HepG2 (cell line): ENCODE measurements at regions not wholly inside any gene's neighbourhood (a gene's known extent, or its start where the extent isn't known, plus 50 kb on each side); places are given as distances from the start of the nearest gene placed in this dataset.

Source experiments
- HBP1 ChIP-seq: IDR thresholded peaks from 2 replicates; pipeline ENCODE4 v1.6.1; 2016; ENCODE audit warnings: low read depth, control low read depth
- JUN ChIP-seq: sonication (generic); formaldehyde crosslinking; IDR thresholded peaks from 2 replicates; pipeline ENCODE4 v1.4.0; 2020; ENCODE audit warnings: mild to moderate bottlenecking, missing genetic modification reagents
- KIAA2018 ChIP-seq: sonication (generic); formaldehyde crosslinking; IDR thresholded peaks from 2 replicates; pipeline ENCODE4 v1.5.0; 2020; ENCODE audit warnings: mild to moderate bottlenecking, missing genetic modification reagents, borderline replicate concordance
- MTA3 ChIP-seq: sonication (generic); formaldehyde crosslinking; IDR thresholded peaks from 2 replicates; pipeline ENCODE4 v1.4.0; 2020; ENCODE audit warnings: missing genetic modification reagents
- ZNF24 ChIP-seq: fragments of 450-650 bp; IDR thresholded peaks from 2 replicates; pipeline ENCODE4 v1.6.1; 2017; ENCODE audit warnings: antibody characterized with exemption, mild to moderate bottlenecking
- ZNF687 ChIP-seq: sonication (generic); formaldehyde crosslinking; IDR thresholded peaks from 2 replicates; pipeline ENCODE4 v1.5.1; 2020; ENCODE audit warnings: mild to moderate bottlenecking, missing genetic modification reagents, moderate library complexity
- ZNF879 ChIP-seq: sonication (generic); formaldehyde crosslinking; IDR thresholded peaks from 2 replicates; pipeline ENCODE4 v1.8.1; 2023; ENCODE audit warnings: missing genetic modification reagents
- TF ChIP-seq, protein P1 (sequence below): sonication (generic); formaldehyde crosslinking; IDR thresholded peaks from 2 replicates; pipeline ENCODE4 v1.4.0; 2020; ENCODE audit warnings: missing genetic modification reagents

GRCh38 chr10:78937800-78938694 lies 130.7 kb upstream of the ZMIZ1 start (continued):
- TF ChIP-seq KIAA2018 (CRISPR knock-in tag), result no peak
- TF ChIP-seq HBP1 (CRISPR knock-in tag), result no peak
- no peak for TF ChIP-seq MTA3 (CRISPR knock-in tag)
- TF ChIP-seq, protein P1, sequence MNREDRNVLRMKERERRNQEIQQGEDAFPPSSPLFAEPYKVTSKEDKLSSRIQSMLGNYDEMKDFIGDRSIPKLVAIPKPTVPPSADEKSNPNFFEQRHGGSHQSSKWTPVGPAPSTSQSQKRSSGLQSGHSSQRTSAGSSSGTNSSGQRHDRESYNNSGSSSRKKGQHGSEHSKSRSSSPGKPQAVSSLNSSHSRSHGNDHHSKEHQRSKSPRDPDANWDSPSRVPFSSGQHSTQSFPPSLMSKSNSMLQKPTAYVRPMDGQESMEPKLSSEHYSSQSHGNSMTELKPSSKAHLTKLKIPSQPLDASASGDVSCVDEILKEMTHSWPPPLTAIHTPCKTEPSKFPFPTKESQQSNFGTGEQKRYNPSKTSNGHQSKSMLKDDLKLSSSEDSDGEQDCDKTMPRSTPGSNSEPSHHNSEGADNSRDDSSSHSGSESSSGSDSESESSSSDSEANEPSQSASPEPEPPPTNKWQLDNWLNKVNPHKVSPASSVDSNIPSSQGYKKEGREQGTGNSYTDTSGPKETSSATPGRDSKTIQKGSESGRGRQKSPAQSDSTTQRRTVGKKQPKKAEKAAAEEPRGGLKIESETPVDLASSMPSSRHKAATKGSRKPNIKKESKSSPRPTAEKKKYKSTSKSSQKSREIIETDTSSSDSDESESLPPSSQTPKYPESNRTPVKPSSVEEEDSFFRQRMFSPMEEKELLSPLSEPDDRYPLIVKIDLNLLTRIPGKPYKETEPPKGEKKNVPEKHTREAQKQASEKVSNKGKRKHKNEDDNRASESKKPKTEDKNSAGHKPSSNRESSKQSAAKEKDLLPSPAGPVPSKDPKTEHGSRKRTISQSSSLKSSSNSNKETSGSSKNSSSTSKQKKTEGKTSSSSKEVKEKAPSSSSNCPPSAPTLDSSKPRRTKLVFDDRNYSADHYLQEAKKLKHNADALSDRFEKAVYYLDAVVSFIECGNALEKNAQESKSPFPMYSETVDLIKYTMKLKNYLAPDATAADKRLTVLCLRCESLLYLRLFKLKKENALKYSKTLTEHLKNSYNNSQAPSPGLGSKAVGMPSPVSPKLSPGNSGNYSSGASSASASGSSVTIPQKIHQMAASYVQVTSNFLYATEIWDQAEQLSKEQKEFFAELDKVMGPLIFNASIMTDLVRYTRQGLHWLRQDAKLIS (CRISPR knock-in tag), result no peak
- no peak for TF ChIP-seq JUN (CRISPR knock-in tag)
- no peak for TF ChIP-seq ZNF24
- no peak for TF ChIP-seq ZNF879 (CRISPR knock-in tag)
- TF ChIP-seq ZNF687 (CRISPR knock-in tag), result peak; percentile 66
